ENCODE measurements at regions not wholly inside any gene's neighbourhood (a gene's known extent, or its start where the extent isn't known, plus 50 kb on each side); places are given as distances from the start of the nearest gene placed in this dataset.
"Not testable (repeated sequence)": the region's sequence is repeated elsewhere in the genome, so short reads cannot be mapped to it uniquely, and the experiment has no call there.

DNA sequence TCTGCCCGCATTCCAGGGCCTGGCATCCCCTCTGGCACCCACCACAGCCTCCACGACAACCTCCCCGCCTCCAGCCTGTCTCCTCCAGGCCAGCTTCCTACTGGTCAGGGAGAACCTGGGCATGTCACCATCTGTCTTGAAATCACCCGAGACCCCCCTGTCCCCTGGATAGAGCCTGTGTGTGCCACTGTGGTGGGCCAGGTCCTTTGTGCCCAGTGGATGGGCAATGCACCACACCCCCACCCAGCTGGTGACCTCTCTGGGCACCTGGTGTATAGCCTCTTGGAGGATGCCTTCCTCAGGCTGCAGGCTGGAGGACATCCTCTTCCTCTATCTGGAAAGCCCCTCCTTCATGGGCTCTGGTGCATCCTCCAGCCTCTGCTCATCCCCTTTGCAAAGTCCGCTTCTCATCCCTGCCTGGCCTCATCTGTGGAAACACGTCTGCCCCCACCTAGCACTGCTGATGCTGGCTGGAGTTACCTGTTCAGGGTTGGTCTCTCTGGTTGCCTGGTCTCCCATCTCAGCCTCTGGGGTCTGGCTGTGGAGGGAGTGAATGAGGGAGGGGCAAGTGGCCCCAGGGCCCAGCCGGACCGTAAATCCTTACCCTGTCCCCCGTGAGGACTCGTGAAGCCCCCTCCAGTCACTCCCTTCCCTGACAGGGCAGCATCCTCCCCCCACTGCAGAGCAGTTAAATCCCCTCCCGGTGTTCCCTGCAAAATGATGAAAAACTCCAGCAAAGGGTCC is 589.6 kb downstream of the TBC1D22A start:
- intact Hi-C loops (cut with DNase I): no loop called here
- Histone ChIP-seq H3K4me3 (no peak overlapping the region), H3K27me3 (peaks cover under 1% of the 10 kb centered on the region), H3K27ac (no peak overlapping the region), H3K4me1 (replicated peaks in 1 of 2) (no peaks in the 10 kb centered on the region), H3K36me3 (replicated peaks in 1 of 2) (no peaks in the 10 kb centered on the region), H3K9me3 (replicated peaks in 1 of 3) (no peaks in the 10 kb centered on the region)
- TF ChIP-seq POLR2A (IDR thresholded peaks at IDR 0.05): no peak
- TF ChIP-seq, protein P1, sequence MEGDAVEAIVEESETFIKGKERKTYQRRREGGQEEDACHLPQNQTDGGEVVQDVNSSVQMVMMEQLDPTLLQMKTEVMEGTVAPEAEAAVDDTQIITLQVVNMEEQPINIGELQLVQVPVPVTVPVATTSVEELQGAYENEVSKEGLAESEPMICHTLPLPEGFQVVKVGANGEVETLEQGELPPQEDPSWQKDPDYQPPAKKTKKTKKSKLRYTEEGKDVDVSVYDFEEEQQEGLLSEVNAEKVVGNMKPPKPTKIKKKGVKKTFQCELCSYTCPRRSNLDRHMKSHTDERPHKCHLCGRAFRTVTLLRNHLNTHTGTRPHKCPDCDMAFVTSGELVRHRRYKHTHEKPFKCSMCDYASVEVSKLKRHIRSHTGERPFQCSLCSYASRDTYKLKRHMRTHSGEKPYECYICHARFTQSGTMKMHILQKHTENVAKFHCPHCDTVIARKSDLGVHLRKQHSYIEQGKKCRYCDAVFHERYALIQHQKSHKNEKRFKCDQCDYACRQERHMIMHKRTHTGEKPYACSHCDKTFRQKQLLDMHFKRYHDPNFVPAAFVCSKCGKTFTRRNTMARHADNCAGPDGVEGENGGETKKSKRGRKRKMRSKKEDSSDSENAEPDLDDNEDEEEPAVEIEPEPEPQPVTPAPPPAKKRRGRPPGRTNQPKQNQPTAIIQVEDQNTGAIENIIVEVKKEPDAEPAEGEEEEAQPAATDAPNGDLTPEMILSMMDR (IDR thresholded peaks at IDR 0.05): no peak
- 65 to 75% (median 72%) methylated on average over 8 to 11 of the region's 11 CpGs for WGBS, 4 donors
- DNase-seq: peak in 2 of 7 donors; percentile 2 to 20

DNA sequence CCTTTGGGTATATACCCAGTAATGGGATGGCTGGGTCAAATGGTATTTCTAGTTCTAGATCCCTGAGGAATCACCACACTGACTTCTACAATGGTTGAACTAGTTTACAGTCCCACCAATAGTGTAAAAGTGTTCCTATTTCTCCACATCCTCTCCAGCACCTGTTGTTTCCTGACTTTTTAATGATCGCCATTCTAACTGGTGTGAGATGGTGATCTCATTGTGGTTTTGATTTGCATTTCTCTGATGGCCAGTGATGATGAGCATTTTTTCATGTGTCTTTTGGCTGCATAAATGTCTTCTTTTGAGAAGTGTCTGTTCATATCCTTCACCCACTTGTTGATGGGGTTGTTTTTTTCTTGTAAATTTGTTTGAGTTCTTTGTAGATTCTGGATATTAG is 583.8 kb downstream of the TBC1D22A start:
- H3K36me3 ChIP-seq (replicated peaks in 1 of 2); H3K4me1 ChIP-seq (replicated peaks in 1 of 2); H3K27me3 ChIP-seq; H3K4me3 ChIP-seq; DNase-seq; H3K9me3 ChIP-seq (replicated peaks in 1 of 3); H3K27ac ChIP-seq; intact Hi-C loops (cut with DNase I): not testable (repeated sequence)
- 100% methylated on average over 1 of the region's 1 CpG for WGBS, 4 donors

DNA sequence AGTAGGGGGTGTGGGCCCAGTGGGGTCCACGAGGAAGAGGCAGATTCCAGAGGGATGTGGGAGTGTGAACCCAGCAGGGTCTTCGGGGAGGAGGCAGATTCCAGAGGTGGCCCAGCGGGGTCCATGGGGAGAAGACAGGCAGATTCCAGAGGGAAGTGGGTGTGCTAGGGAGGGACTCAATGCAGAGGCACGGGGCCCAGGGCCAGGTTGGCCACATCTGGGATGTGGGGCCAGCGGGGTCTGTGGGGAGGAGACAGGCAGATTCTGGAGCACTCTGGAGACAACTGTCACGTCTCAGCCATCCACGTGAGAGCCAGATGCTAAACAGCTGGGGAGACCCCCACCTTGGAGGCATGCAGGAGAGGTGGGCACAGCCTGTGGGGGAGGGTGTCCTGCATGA is 582.6 kb downstream of the TBC1D22A start:
- DNase-seq: peak in 1 of 7 donors; percentile 28
- WGBS, 4 donors: 64 to 71% (median 66%) methylated on average over 7 of the region's 7 CpGs
- TF ChIP-seq, protein P1 (IDR thresholded peaks at IDR 0.05): no peak
- no peak for TF ChIP-seq POLR2A (IDR thresholded peaks at IDR 0.05)
- H3K27me3 ChIP-seq: no peaks in the 10 kb centered on the region
- no peaks in the 10 kb centered on the region for H3K36me3 ChIP-seq (replicated peaks in 1 of 2)
- H3K27ac ChIP-seq: no peak overlapping the region
- H3K9me3 ChIP-seq (replicated peaks in 1 of 3): no peaks in the 10 kb centered on the region
- no peak overlapping the region for H3K4me3 ChIP-seq
- no peaks in the 10 kb centered on the region for H3K4me1 ChIP-seq (replicated peaks in 1 of 2)
- intact Hi-C loops (cut with DNase I): no loop called here

DNA sequence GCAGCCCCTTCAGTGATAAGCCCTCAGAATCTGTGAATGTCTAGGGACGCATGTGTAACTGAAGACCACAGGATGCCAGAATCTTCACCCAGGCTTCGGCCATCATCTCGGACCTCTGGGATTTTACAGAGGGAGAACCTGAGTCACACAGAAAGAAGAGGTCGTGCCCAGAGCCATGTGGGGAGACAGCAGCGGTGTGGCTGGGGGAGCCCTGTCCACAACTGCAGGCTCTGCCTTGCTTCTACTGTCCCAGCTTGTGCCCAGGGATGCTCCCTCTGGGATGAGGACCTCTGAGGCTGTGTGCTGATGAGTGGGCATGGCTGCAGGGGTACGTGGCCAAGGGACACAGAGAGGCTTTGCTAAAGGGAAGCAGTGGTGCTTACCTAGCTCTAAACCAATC is 582.0 kb downstream of the TBC1D22A start:
- no peaks in the 10 kb centered on the region for H3K4me1 ChIP-seq (replicated peaks in 1 of 2)
- 54 to 85% (median 78%) methylated on average over 5 to 6 of the region's 6 CpGs for WGBS, 4 donors
- no peak overlapping the region for H3K4me3 ChIP-seq
- DNase-seq: peak in 1 of 7 donors; percentile 21
- intact Hi-C loops (cut with DNase I): no loop called here
- H3K9me3 ChIP-seq (replicated peaks in 1 of 3): no peaks in the 10 kb centered on the region
- TF ChIP-seq, protein P1 (IDR thresholded peaks at IDR 0.05): no peak
- no peaks in the 10 kb centered on the region for H3K27me3 ChIP-seq
- no peak overlapping the region for H3K27ac ChIP-seq
- no peaks in the 10 kb centered on the region for H3K36me3 ChIP-seq (replicated peaks in 1 of 2)

DNA sequence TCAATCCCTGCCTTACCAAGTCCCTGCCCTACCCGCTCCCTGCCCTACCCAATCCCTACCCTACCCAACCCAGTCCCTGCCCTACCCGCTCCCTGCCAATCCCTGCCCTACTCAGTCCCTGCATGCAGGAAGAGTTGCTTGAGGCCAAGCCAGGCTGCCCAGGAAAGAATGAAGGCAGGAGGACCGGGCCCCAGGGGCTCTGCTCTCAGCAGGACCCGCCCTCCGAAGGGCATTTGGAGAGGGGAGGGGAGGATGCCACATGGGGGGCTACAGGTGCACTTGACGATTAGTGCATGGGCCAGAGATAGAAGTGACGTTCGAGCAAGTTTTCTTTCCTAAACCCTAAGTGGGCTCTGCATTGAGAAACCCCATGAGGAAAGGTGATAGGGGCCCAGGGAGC is 581.2 kb downstream of the TBC1D22A start:
- TF ChIP-seq POLR2A (IDR thresholded peaks at IDR 0.05): no peak
- TF ChIP-seq, protein P1 (IDR thresholded peaks at IDR 0.05): no peak
- no peaks in the 10 kb centered on the region for H3K9me3 ChIP-seq (replicated peaks in 1 of 3)
- WGBS, 4 donors: 76 to 86% (median 77%) methylated on average over 8 of the region's 8 CpGs
- H3K27ac ChIP-seq: no peak overlapping the region
- H3K27me3 ChIP-seq: no peaks in the 10 kb centered on the region
- no peak overlapping the region for H3K4me3 ChIP-seq
- no peaks in the 10 kb centered on the region for H3K36me3 ChIP-seq (replicated peaks in 1 of 2)
- intact Hi-C loops (cut with DNase I): no loop called here
- peak in 1 of 7 donors; percentile 10 for DNase-seq
- no peaks in the 10 kb centered on the region for H3K4me1 ChIP-seq (replicated peaks in 1 of 2)

All from adrenal gland (tissue), 9 donors.